Left ventricle myocardium inferior (tissue), 1 donor: ENCODE measurements at regions not wholly inside any gene's neighbourhood (a gene's known extent, or its start where the extent isn't known, plus 50 kb on each side); places are given as distances from the start of the nearest gene placed in this dataset.

Experiments
- DNase-seq: peaks from one replicate; pipeline ENCODE4 v3.0.0-alpha.2; 2020
- H3K27ac ChIP-seq: fragments of 200-600 bp; replicated peaks from 2 replicates; pipeline ENCODE4 v1.8.0; 2021
- H3K27me3 ChIP-seq: fragments of 200-600 bp; 2 replicates; pipeline ENCODE4 v1.8.0; 2021; ENCODE audit warnings: low read depth
- H3K36me3 ChIP-seq: fragments of 200-600 bp; 2 replicates; pipeline ENCODE4 v1.8.0; 2021
- H3K4me1 ChIP-seq: fragments of 200-600 bp; 2 replicates; pipeline ENCODE4 v1.8.0; 2021
- H3K4me3 ChIP-seq: fragments of 200-600 bp; 2 replicates; pipeline ENCODE4 v1.8.0; 2021; ENCODE audit warnings: mild to moderate bottlenecking, moderate library complexity
- H3K9me3 ChIP-seq: fragments of 200-600 bp; replicated peaks from 2 replicates; pipeline ENCODE4 v1.8.0; 2021
- CTCF ChIP-seq: fragments of 200-600 bp; IDR thresholded peaks from 2 replicates; pipeline ENCODE4 v1.8.0; 2021; ENCODE audit warnings: antibody characterized with exemption, mild to moderate bottlenecking, borderline replicate concordance
- intact Hi-C: fragments of 100-400 bp; cut with micrococcal nuclease; formaldehyde crosslinking; loops from one replicate; pipeline ENCODE4 v1.11.0; 2022
- donor health status: DM: no; HTN: yes; CAD: no; lungs with severe emphysema.

- Histone ChIP-seq H3K36me3 (no peaks in the 10 kb centered on the region), H3K4me1 (no peaks in the 10 kb centered on the region), H3K4me3 (no peak overlapping the region), H3K27ac (no peak overlapping the region), H3K9me3 (no peaks in the 10 kb centered on the region), H3K27me3 (no peaks in the 10 kb centered on the region)
- intact Hi-C loops, result no loop called here
- DNase-seq, result no peak
- no peak for TF ChIP-seq CTCF
These were observed 143.1 kb downstream of the DIPK2A start for GRCh38 chr3:144114767-144115166.

GRCh38 chr3:144119633-144120032, 148.0 kb downstream of the DIPK2A start:
- intact Hi-C loops, result no loop called here
- Histone ChIP-seq H3K9me3 (no peaks in the 10 kb centered on the region), H3K36me3 (no peaks in the 10 kb centered on the region), H3K4me1 (no peaks in the 10 kb centered on the region), H3K4me3 (no peak overlapping the region), H3K27ac (no peak overlapping the region), H3K27me3 (no peaks in the 10 kb centered on the region)
- DNase-seq, result no peak
- TF ChIP-seq CTCF, result no peak

GRCh38 chr3:144121661-144122060, 150.0 kb downstream of the DIPK2A start:
- no peak for TF ChIP-seq CTCF
- Histone ChIP-seq H3K27ac (no peak overlapping the region), H3K27me3 (no peaks in the 10 kb centered on the region), H3K4me1 (no peaks in the 10 kb centered on the region), H3K4me3 (no peak overlapping the region), H3K36me3 (no peaks in the 10 kb centered on the region), H3K9me3 (peaks cover 13% of the 10 kb centered on the region)
- intact Hi-C loops, result no loop called here
- DNase-seq, result no peak

- no peak overlapping the region for H3K4me3 ChIP-seq
- peaks cover 13% of the 10 kb centered on the region for H3K9me3 ChIP-seq
- no peak for TF ChIP-seq CTCF
- H3K27ac ChIP-seq, result no peak overlapping the region
- no peaks in the 10 kb centered on the region for H3K4me1 ChIP-seq
- intact Hi-C loops, result no loop called here
- H3K27me3 ChIP-seq, result no peaks in the 10 kb centered on the region
- no peak for DNase-seq
- H3K36me3 ChIP-seq, result no peaks in the 10 kb centered on the region
These were observed 155.4 kb downstream of the DIPK2A start for GRCh38 chr3:144127014-144127413.

GRCh38 chr3:144127700-144128099, 156.1 kb downstream of the DIPK2A start:
- TF ChIP-seq CTCF, result no peak
- H3K36me3 ChIP-seq, result no peaks in the 10 kb centered on the region
- no peaks in the 10 kb centered on the region for H3K27me3 ChIP-seq
- no peak overlapping the region for H3K27ac ChIP-seq
- intact Hi-C loops, result no loop called here
- no peak for DNase-seq
- no peaks in the 10 kb centered on the region for H3K4me1 ChIP-seq
- H3K9me3 ChIP-seq, result peaks cover 13% of the 10 kb centered on the region
- no peak overlapping the region for H3K4me3 ChIP-seq
